GM18519 (cell line): ENCODE measurements at regions not wholly inside any gene's neighbourhood (a gene's known extent, or its start where the extent isn't known, plus 50 kb on each side); places are given as distances from the start of the nearest gene placed in this dataset.

Experiments used
- ATAC-seq: cut with Tn5 transposase; IDR thresholded peaks from one replicate; pipeline ENCODE4 v1.9.1; 2021; ENCODE audit warnings: mild to moderate bottlenecking, moderate library complexity; ENCODE audit not compliant: unreplicated experiment, low FRiP score

GRCh38 chr6:126280287-126280686 is 59.6 kb upstream of the CENPW start:
- ATAC-seq = no peak

GRCh38 chr6:126285871-126286365 is 54.0 kb upstream of the CENPW start:
- no peak for ATAC-seq
